ENCODE measurements at regions not wholly inside any gene's neighbourhood (a gene's known extent, or its start where the extent isn't known, plus 50 kb on each side); places are given as distances from the start of the nearest gene placed in this dataset.

DNA sequence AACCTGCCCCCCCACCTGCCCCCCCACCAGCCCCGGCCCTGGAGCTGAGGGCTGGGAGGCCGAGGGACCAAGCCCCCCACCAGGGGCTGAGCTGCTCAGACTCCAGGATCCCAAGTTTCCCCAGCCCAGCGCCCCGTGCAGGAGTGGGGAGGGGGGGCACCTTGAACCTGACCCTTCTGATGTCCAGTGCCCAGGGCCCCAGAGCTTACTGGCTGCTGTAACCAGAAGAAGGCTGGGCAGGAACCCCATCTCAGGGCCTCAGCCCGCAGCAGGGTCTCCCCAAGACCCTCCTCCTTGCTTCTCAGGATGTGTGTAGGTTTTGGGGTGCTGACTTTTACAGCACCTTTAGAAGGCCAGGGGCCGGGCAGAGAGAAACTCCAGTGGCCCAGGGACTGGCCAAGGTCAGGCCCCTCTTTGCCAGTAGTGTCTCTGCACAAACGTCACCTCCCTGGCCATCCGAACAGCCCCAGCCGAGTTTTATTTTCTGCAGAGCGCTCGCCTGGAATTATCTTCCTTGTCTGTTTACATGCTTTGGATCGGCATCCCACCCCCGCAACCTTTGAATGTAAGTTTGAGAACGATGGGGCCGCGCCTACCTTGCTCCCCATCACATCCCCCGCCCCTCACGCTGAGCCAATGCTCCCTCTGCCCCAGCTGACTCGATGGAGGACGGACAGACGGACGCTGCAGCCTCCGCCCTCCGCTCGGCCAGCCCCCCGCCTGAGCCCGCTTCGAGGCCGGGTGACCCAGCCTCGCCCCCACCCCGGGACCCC is 70.1 kb upstream of the CASZ1 start:
- no peak for TF ChIP-seq EZH2 (IDR thresholded peaks at IDR 0.05; ENCODE audit: insufficient read depth, poor library complexity, severe bottlenecking)
- TF ChIP-seq EZH2phosphoT487 (IDR thresholded peaks at IDR 0.05; ENCODE audit: insufficient read depth, low read depth) = no peak
